ENCODE measurements at regions not wholly inside any gene's neighbourhood (a gene's known extent, or its start where the extent isn't known, plus 50 kb on each side); places are given as distances from the start of the nearest gene placed in this dataset.

DNA sequence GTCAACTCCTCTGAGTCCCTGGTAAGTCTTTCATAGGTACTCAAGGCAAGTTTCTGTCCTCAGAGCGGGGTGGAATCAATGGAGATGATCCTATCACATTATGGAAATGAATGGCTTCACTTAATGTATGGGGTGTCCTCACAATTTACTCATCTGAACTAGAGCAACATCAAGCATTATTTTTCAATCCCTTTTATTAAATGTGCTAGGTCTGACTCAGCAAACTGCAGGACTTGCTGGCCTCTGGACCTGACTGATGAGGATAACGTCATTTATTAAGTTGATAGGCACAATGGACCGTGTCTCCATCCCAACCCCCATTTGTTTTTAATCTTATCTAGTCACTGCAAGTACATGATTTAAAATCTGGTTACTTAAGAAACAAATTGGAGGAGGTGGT lies 259.2 kb downstream of the NUF2 start:
- Mint-ChIP-seq H3K4me3 (ENCODE audit: unreplicated experiment) (no peak overlapping the region), H3K4me1 (ENCODE audit: low read depth, unreplicated experiment) (no peaks in the 10 kb centered on the region), H3K36me3 (ENCODE audit: low read depth, unreplicated experiment) (no peaks in the 10 kb centered on the region), H3K9me3 (ENCODE audit: unreplicated experiment) (no peaks in the 10 kb centered on the region), H3K27ac (ENCODE audit: unreplicated experiment) (no peak overlapping the region), H3K27me3 (ENCODE audit: low read depth, unreplicated experiment) (peaks cover 5% of the 10 kb centered on the region)
- Histone ChIP-seq H3K4me2 (ENCODE audit: low read length) (no peak overlapping the region), H3K4me3 (ENCODE audit: insufficient read depth, low read depth, low read length) (no peak overlapping the region), H3K9ac (ENCODE audit: low read length) (no peak overlapping the region), H4K20me1 (ENCODE audit: insufficient read depth, low read length) (no peaks in the 10 kb centered on the region), H3K4me1 (ENCODE audit: insufficient read depth, low read length) (no peaks in the 10 kb centered on the region), H3K9me3 (ENCODE audit: insufficient read depth, low read depth, low read length) (no peaks in the 10 kb centered on the region), H3K36me3 (ENCODE audit: insufficient read depth, low read length) (no peaks in the 10 kb centered on the region), H3K79me2 (ENCODE audit: insufficient read depth, low read length) (no peaks in the 10 kb centered on the region), H3K27me3 (ENCODE audit: insufficient read depth, low read length) (no peaks in the 10 kb centered on the region), H3K27ac (ENCODE audit: low read depth, low read length) (no peak overlapping the region), H2AFZ (ENCODE audit: low read depth, low read length) (no peak overlapping the region)
- TF ChIP-seq, protein P1, sequence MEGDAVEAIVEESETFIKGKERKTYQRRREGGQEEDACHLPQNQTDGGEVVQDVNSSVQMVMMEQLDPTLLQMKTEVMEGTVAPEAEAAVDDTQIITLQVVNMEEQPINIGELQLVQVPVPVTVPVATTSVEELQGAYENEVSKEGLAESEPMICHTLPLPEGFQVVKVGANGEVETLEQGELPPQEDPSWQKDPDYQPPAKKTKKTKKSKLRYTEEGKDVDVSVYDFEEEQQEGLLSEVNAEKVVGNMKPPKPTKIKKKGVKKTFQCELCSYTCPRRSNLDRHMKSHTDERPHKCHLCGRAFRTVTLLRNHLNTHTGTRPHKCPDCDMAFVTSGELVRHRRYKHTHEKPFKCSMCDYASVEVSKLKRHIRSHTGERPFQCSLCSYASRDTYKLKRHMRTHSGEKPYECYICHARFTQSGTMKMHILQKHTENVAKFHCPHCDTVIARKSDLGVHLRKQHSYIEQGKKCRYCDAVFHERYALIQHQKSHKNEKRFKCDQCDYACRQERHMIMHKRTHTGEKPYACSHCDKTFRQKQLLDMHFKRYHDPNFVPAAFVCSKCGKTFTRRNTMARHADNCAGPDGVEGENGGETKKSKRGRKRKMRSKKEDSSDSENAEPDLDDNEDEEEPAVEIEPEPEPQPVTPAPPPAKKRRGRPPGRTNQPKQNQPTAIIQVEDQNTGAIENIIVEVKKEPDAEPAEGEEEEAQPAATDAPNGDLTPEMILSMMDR (IDR thresholded peaks at IDR 0.05; ENCODE audit: insufficient read depth, low read depth, low read length): no peak
- TF ChIP-seq EZH2 (IDR thresholded peaks at IDR 0.05; ENCODE audit: insufficient read depth, low read length): no peak
- DNase-seq (ENCODE audit: low read depth) (no peak), FAIRE-seq (no peak)

DNA sequence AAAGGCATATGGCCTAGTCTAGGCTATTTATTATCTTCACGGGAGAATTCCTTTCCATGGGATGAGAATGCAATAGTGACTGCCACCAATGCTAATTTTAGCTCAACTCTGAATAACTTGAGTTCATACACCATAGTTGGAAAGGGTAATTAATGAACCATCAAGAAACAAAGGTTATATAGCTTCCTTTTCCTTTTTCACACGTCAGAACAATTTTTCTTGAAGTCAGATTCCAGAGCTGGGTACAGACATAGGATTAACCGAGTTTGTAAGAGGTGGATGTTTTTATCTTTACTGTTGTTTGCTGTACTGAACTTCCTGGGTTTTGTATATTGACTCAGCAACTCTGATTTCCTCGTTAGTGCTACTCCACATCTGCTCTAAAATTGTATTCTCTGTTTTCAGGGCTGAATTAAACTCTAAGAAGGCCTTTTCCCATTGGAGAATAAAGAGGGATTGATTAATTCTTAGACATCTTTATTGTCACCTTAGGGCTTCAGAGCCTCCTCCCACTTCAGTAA lies 262.0 kb downstream of the NUF2 start:
- H3K4me2 ChIP-seq (ENCODE audit: low read length): no peak overlapping the region
- no peak overlapping the region for H3K9ac ChIP-seq (ENCODE audit: low read length)
- no peaks in the 10 kb centered on the region for H3K36me3 ChIP-seq (ENCODE audit: insufficient read depth, low read length)
- H3K9me3 Mint-ChIP-seq (ENCODE audit: unreplicated experiment): no peaks in the 10 kb centered on the region
- H3K4me3 ChIP-seq (ENCODE audit: insufficient read depth, low read depth, low read length): no peak overlapping the region
- no peaks in the 10 kb centered on the region for H3K9me3 ChIP-seq (ENCODE audit: insufficient read depth, low read depth, low read length)
- H3K27ac Mint-ChIP-seq (ENCODE audit: unreplicated experiment): no peak overlapping the region
- H3K27me3 Mint-ChIP-seq (ENCODE audit: low read depth, unreplicated experiment): peaks cover 5% of the 10 kb centered on the region
- H3K4me3 Mint-ChIP-seq (ENCODE audit: unreplicated experiment): no peak overlapping the region
- H2AFZ ChIP-seq (ENCODE audit: low read depth, low read length): no peak overlapping the region
- no peaks in the 10 kb centered on the region for H3K4me1 ChIP-seq (ENCODE audit: insufficient read depth, low read length)
- DNase-seq (ENCODE audit: low read depth) (no peak), FAIRE-seq (no peak)
- no peaks in the 10 kb centered on the region for H3K79me2 ChIP-seq (ENCODE audit: insufficient read depth, low read length)
- H3K27ac ChIP-seq (ENCODE audit: low read depth, low read length): no peak overlapping the region
- no peaks in the 10 kb centered on the region for H3K4me1 Mint-ChIP-seq (ENCODE audit: low read depth, unreplicated experiment)
- H3K27me3 ChIP-seq (ENCODE audit: insufficient read depth, low read length): no peaks in the 10 kb centered on the region
- no peaks in the 10 kb centered on the region for H3K36me3 Mint-ChIP-seq (ENCODE audit: low read depth, unreplicated experiment)
- no peaks in the 10 kb centered on the region for H4K20me1 ChIP-seq (ENCODE audit: insufficient read depth, low read length)
- TF ChIP-seq, protein P1 (IDR thresholded peaks at IDR 0.05; ENCODE audit: insufficient read depth, low read depth, low read length): no peak
- no peak for TF ChIP-seq EZH2 (IDR thresholded peaks at IDR 0.05; ENCODE audit: insufficient read depth, low read length)

DNA sequence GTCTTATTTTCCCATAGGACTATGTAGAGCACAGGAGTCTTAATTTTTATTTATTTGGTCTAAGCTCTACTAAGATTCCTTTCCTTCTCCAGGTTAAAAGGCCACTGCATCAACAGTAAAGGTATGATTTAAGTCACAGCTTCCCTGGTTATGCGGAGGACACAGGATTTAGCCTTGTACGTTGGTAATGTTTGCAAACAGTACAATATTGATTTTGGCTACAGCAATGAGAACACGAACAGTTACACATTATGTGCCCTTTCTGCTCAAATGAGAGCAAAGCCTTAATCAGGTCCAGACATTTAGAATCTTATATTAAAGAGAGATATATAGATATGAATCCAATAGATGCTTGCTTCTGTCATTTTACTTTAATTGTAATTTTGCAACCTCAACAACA lies 264.0 kb downstream of the NUF2 start:
- H3K4me3 Mint-ChIP-seq (ENCODE audit: unreplicated experiment): no peak overlapping the region
- Histone ChIP-seq H3K79me2 (ENCODE audit: insufficient read depth, low read length) (no peaks in the 10 kb centered on the region), H3K9ac (ENCODE audit: low read length) (no peak overlapping the region), H3K27ac (ENCODE audit: low read depth, low read length) (no peak overlapping the region), H3K4me3 (ENCODE audit: insufficient read depth, low read depth, low read length) (no peak overlapping the region), H3K27me3 (ENCODE audit: insufficient read depth, low read length) (no peaks in the 10 kb centered on the region), H3K4me2 (ENCODE audit: low read length) (no peak overlapping the region), H2AFZ (ENCODE audit: low read depth, low read length) (no peak overlapping the region), H3K36me3 (ENCODE audit: insufficient read depth, low read length) (no peaks in the 10 kb centered on the region), H3K4me1 (ENCODE audit: insufficient read depth, low read length) (no peaks in the 10 kb centered on the region), H4K20me1 (ENCODE audit: insufficient read depth, low read length) (no peaks in the 10 kb centered on the region), H3K9me3 (ENCODE audit: insufficient read depth, low read depth, low read length) (no peaks in the 10 kb centered on the region)
- no peaks in the 10 kb centered on the region for H3K36me3 Mint-ChIP-seq (ENCODE audit: low read depth, unreplicated experiment)
- H3K4me1 Mint-ChIP-seq (ENCODE audit: low read depth, unreplicated experiment): no peaks in the 10 kb centered on the region
- peaks cover 5% of the 10 kb centered on the region for H3K27me3 Mint-ChIP-seq (ENCODE audit: low read depth, unreplicated experiment)
- TF ChIP-seq, protein P1 (IDR thresholded peaks at IDR 0.05; ENCODE audit: insufficient read depth, low read depth, low read length): no peak
- TF ChIP-seq EZH2 (IDR thresholded peaks at IDR 0.05; ENCODE audit: insufficient read depth, low read length): no peak
- FAIRE-seq (no peak), DNase-seq (ENCODE audit: low read depth) (no peak)
- H3K9me3 Mint-ChIP-seq (ENCODE audit: unreplicated experiment): peaks cover 2% of the 10 kb centered on the region
- H3K27ac Mint-ChIP-seq (ENCODE audit: unreplicated experiment): no peak overlapping the region

Data from astrocyte (in vitro differentiated cells and primary cell).